SK-N-MC (cell line): ENCODE measurements at regions not wholly inside any gene's neighbourhood (a gene's known extent, or its start where the extent isn't known, plus 50 kb on each side); places are given as distances from the start of the nearest gene placed in this dataset.

Experiments used
- EZH2 ChIP-seq: fragments of 200-600 bp; sonication (generic); IDR thresholded peaks from one replicate; pipeline ENCODE4 v1.6.1; 2017; ENCODE audit warnings: antibody characterized with exemption
- FOXP2 ChIP-seq: optimal IDR thresholded peaks from 2 replicates; pipeline ENCODE3; 2011; ENCODE audit warnings: mild to moderate bottlenecking, moderate library complexity; ENCODE audit not compliant: insufficient read depth; ENCODE audit errors: extremely low read length, control extremely low read depth
- POLR2AphosphoS5 ChIP-seq: IDR thresholded peaks from 2 replicates; pipeline ENCODE4 v1.6.1; 2012; ENCODE audit warnings: mild to moderate bottlenecking, low read depth, low read length, borderline replicate concordance

- TF ChIP-seq EZH2: no peak
- no peak for TF ChIP-seq POLR2AphosphoS5
- no peak for TF ChIP-seq FOXP2
Measured at GRCh38 chr1:229069176-229069575, 201.7 kb upstream of the RAB4A start.
